ENCODE measurements at regions not wholly inside any gene's neighbourhood (a gene's known extent, or its start where the extent isn't known, plus 50 kb on each side); places are given as distances from the start of the nearest gene placed in this dataset.

DNA sequence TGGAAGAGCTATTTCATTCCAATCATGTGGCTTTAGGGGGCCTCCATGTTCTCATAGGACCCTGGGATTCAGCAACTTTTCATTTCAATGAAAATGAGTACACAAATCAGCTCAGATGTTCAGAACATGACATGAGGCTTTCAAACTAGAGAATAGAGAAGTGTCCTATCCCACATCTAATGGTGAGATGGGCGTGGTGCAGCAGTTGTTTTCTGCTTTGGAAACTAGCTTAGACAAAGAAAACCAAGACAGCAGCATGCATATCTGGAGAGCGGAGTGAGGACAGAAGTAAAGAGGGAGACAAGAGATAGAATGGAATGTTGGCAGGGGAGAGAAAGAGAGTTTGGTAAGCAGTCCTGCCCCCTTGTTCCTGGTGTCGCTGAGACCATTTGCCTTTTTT lies 1009.1 kb upstream of the IGFBP7 start:
- no peaks in the 10 kb centered on the region for H3K36me3 ChIP-seq
- 86 to 95% (median 92%) methylated on average over 3 of the region's 3 CpGs for WGBS, 3 donors
- no peak for DNase-seq
- no peak overlapping the region for H3K27ac ChIP-seq
- intact Hi-C loops (cut with DNase I): no loop called here
- no peak overlapping the region for H3K4me3 ChIP-seq
- no peaks in the 10 kb centered on the region for H3K4me1 ChIP-seq (ENCODE audit: insufficient read depth)
- H3K9me3 ChIP-seq: no peaks in the 10 kb centered on the region
- TF ChIP-seq EP300 (IDR thresholded peaks at IDR 0.05) (no peak), POLR2A (IDR thresholded peaks at IDR 0.05) (no peak)
- TF ChIP-seq, protein P1, sequence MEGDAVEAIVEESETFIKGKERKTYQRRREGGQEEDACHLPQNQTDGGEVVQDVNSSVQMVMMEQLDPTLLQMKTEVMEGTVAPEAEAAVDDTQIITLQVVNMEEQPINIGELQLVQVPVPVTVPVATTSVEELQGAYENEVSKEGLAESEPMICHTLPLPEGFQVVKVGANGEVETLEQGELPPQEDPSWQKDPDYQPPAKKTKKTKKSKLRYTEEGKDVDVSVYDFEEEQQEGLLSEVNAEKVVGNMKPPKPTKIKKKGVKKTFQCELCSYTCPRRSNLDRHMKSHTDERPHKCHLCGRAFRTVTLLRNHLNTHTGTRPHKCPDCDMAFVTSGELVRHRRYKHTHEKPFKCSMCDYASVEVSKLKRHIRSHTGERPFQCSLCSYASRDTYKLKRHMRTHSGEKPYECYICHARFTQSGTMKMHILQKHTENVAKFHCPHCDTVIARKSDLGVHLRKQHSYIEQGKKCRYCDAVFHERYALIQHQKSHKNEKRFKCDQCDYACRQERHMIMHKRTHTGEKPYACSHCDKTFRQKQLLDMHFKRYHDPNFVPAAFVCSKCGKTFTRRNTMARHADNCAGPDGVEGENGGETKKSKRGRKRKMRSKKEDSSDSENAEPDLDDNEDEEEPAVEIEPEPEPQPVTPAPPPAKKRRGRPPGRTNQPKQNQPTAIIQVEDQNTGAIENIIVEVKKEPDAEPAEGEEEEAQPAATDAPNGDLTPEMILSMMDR (IDR thresholded peaks at IDR 0.05): no peak
- no peaks in the 10 kb centered on the region for H3K27me3 ChIP-seq

DNA sequence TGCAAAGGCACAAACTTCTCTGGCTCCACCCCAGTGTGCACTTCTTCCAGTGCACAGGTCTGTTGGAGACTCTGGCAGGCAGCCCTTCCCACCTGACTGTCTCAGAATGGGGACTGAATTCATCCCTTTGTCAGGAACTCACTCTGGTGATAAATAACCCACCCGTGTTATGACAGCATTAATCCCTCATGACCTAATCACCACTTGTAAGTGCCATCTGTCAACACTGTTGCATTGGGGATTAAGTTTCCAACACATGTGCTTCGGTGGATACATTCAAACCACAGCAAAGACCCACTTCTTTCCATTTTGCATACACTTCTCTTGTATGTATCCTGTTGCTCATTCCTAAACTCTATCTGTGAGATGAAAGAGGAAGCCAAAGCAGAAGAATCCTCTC lies 1002.9 kb upstream of the IGFBP7 start:
- intact Hi-C loops (cut with DNase I): no loop called here
- Histone ChIP-seq H3K4me3 (no peak overlapping the region), H3K36me3 (no peaks in the 10 kb centered on the region), H3K9me3 (no peaks in the 10 kb centered on the region), H3K27me3 (no peaks in the 10 kb centered on the region), H3K27ac (no peak overlapping the region), H3K4me1 (ENCODE audit: insufficient read depth) (no peaks in the 10 kb centered on the region)
- 59 to 74% (median 70%) methylated on average over 2 of the region's 2 CpGs for WGBS, 3 donors
- no peak for DNase-seq
- TF ChIP-seq EP300 (IDR thresholded peaks at IDR 0.05): no peak
- TF ChIP-seq, protein P1 (IDR thresholded peaks at IDR 0.05): no peak
- TF ChIP-seq POLR2A (IDR thresholded peaks at IDR 0.05): no peak

DNA sequence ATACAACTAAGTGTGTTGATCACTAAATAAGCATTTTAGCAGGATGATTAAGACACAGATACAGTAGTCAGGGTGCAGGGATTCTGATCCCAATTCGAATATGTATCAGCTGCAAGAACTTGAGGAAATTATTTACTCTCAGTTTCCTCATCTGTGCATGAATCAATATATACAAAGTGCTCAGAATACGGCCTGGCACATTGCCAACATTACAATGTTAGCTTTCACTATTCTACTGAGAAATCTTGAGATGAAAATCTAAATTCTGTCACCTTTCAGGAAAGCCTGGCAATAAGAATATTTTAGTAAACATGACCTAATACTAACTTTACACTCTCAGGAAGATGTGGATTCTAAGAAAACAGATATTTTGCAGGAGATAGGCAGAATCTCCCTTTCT lies 1001.6 kb upstream of the IGFBP7 start:
- H3K36me3 ChIP-seq: no peaks in the 10 kb centered on the region
- intact Hi-C loops (cut with DNase I): no loop called here

DNA sequence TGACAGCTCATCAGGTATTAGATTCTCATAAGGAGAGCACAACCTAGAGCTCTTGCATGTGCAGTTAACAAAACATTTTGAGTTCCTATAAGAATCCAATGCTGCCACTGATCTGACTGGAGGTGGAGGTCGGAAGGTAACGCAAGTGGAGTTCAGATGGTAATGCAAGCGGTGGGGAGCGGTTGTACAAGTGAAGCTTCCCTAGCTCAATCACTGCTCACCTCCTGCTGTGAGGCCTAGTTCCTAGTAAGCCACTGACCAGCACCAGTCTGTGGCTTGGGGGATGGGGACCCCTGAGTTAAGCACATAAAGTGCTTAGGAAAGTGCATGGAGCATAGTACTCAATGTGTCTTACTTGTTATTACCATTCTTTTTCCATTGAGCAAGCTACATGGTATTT lies 983.2 kb upstream of the IGFBP7 start:
- H3K27ac ChIP-seq: no peak overlapping the region
- intact Hi-C loops (cut with DNase I): no loop called here

More for the DNA sequence above, 1001.6 kb upstream of the IGFBP7 start:
- Histone ChIP-seq H3K27ac (no peak overlapping the region), H3K4me3 (no peak overlapping the region), H3K9me3 (no peaks in the 10 kb centered on the region), H3K4me1 (ENCODE audit: insufficient read depth) (no peaks in the 10 kb centered on the region), H3K27me3 (no peaks in the 10 kb centered on the region)
- no peak for DNase-seq
- 56 to 66% (median 64%) methylated on average over 2 of the region's 2 CpGs for WGBS, 3 donors
- TF ChIP-seq POLR2A (IDR thresholded peaks at IDR 0.05) (no peak), EP300 (IDR thresholded peaks at IDR 0.05) (no peak)
- TF ChIP-seq, protein P1 (IDR thresholded peaks at IDR 0.05): no peak

More for the DNA sequence above, 983.2 kb upstream of the IGFBP7 start:
- Histone ChIP-seq H3K4me1 (ENCODE audit: insufficient read depth) (no peaks in the 10 kb centered on the region), H3K9me3 (no peaks in the 10 kb centered on the region), H3K4me3 (no peak overlapping the region), H3K36me3 (no peaks in the 10 kb centered on the region), H3K27me3 (no peaks in the 10 kb centered on the region)
- TF ChIP-seq, protein P1 (IDR thresholded peaks at IDR 0.05): no peak
- TF ChIP-seq POLR2A (IDR thresholded peaks at IDR 0.05): no peak
- no peak for TF ChIP-seq EP300 (IDR thresholded peaks at IDR 0.05)
- no peak for DNase-seq
- 92 to 98% (median 95%) methylated on average over 4 of the region's 4 CpGs for WGBS, 3 donors
